ENCODE measurements at regions not wholly inside any gene's neighbourhood (a gene's known extent, or its start where the extent isn't known, plus 50 kb on each side); places are given as distances from the start of the nearest gene placed in this dataset.

GRCh38 chr9:85414390-85414789 lies 327.4 kb downstream of the AGTPBP1 start:
- TF ChIP-seq YY1 (IDR thresholded peaks at IDR 0.05; ENCODE audit: insufficient read depth, insufficient read length) (no peak), ZNF274 (IDR thresholded peaks at IDR 0.05; ENCODE audit: low read depth, low read length) (no peak)

Data from NT2/D1 (cell line).